Mammary epithelial cell (primary cell): ENCODE measurements at regions not wholly inside any gene's neighbourhood (a gene's known extent, or its start where the extent isn't known, plus 50 kb on each side); places are given as distances from the start of the nearest gene placed in this dataset.

Experiments
- EZH2 ChIP-seq: IDR thresholded peaks from 2 replicates; pipeline ENCODE4 v1.6.1; 2012; ENCODE audit warnings: low read length, inconsistent platforms, borderline replicate concordance
- TF ChIP-seq, protein P1 (sequence below), 2 donors: IDR thresholded peaks in 1 of 2; conservative IDR thresholded peaks in 1 of 2; 2 replicates each; pipeline ENCODE4 v1.5.1; 2011 to 2012; ENCODE audit warnings: inconsistent platforms in 2 of 2, low read length in 2 of 2, mild to moderate bottlenecking in 2 of 2, control low read depth in 1 of 2, low read depth in 1 of 2; ENCODE audit not compliant: insufficient read depth in 1 of 2; ENCODE audit errors: extremely low read depth in 1 of 2

DNA sequence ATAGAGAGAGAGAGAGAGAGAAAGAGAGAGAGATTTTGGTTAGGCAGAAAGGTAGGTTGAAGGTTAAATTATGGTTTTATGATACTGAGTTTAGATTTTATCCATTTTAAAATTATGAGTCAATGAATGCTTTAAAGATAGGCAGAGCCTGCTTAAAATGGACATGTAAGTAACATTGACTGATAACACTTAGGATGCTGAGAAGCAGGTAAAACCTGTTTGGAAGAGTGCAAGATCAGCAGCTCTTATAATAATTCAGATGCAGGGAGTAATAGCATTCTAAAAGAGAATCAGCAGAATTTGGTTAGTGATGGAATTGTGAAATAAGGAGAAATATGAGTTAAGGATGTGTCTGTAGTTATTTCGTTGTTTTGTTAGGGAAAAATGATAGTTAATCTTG lies 446.6 kb downstream of the PLA2G4A start:
- TF ChIP-seq, protein P1, sequence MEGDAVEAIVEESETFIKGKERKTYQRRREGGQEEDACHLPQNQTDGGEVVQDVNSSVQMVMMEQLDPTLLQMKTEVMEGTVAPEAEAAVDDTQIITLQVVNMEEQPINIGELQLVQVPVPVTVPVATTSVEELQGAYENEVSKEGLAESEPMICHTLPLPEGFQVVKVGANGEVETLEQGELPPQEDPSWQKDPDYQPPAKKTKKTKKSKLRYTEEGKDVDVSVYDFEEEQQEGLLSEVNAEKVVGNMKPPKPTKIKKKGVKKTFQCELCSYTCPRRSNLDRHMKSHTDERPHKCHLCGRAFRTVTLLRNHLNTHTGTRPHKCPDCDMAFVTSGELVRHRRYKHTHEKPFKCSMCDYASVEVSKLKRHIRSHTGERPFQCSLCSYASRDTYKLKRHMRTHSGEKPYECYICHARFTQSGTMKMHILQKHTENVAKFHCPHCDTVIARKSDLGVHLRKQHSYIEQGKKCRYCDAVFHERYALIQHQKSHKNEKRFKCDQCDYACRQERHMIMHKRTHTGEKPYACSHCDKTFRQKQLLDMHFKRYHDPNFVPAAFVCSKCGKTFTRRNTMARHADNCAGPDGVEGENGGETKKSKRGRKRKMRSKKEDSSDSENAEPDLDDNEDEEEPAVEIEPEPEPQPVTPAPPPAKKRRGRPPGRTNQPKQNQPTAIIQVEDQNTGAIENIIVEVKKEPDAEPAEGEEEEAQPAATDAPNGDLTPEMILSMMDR (conservative IDR thresholded peaks at IDR 0.05 in 1 of 2, IDR thresholded peaks at IDR 0.05 in 1 of 2; ENCODE audit: extremely low read depth in 1 of 2, insufficient read depth in 1 of 2, low read depth in 1 of 2, low read length in 2 of 2), result no peak
- TF ChIP-seq EZH2, result no peak
